SU-DHL-6 (cell line): ENCODE measurements at regions not wholly inside any gene's neighbourhood (a gene's known extent, or its start where the extent isn't known, plus 50 kb on each side); places are given as distances from the start of the nearest gene placed in this dataset.

ENCODE experiments used
- EZH2phosphoT487 ChIP-seq: fragments of 200-600 bp; sonication (generic), shearing (Covaris generic); conservative IDR thresholded peaks from 2 replicates; pipeline ENCODE4 v1.6.1; 2018; ENCODE audit warnings: mild to moderate bottlenecking, antibody characterized with exemption, low read length, moderate library complexity, mixed read lengths
- TF ChIP-seq, protein P1 (sequence below): fragments of 200-600 bp; sonication (generic); IDR thresholded peaks from one replicate; pipeline ENCODE4 v1.5.1; 2017; ENCODE audit warnings: antibody characterized with exemption, mild to moderate bottlenecking, low read length, moderate library complexity; ENCODE audit not compliant: insufficient read depth, poor library complexity, severe bottlenecking

DNA sequence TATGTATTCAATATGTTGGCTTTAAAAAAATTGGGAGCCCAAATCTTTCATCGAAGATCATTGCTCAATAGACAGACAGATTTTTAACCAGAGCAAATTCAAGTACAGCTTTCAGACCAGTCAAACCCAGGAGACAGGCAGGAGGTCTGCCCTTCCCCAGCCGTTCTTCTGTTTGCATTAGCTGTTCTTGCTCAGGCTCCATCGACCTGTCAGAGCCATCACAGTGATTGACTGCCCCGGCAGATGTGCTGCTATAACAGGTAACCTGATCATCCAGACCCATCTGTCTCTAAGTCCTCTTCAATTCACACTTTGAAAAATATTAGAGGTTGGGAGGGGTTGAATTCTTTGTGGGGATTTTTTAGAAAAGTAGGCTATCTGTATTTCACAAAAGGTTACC is 453.5 kb downstream of the FOXG1 start:
- TF ChIP-seq, protein P1, sequence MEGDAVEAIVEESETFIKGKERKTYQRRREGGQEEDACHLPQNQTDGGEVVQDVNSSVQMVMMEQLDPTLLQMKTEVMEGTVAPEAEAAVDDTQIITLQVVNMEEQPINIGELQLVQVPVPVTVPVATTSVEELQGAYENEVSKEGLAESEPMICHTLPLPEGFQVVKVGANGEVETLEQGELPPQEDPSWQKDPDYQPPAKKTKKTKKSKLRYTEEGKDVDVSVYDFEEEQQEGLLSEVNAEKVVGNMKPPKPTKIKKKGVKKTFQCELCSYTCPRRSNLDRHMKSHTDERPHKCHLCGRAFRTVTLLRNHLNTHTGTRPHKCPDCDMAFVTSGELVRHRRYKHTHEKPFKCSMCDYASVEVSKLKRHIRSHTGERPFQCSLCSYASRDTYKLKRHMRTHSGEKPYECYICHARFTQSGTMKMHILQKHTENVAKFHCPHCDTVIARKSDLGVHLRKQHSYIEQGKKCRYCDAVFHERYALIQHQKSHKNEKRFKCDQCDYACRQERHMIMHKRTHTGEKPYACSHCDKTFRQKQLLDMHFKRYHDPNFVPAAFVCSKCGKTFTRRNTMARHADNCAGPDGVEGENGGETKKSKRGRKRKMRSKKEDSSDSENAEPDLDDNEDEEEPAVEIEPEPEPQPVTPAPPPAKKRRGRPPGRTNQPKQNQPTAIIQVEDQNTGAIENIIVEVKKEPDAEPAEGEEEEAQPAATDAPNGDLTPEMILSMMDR, result no peak
- TF ChIP-seq EZH2phosphoT487, result no peak
